ENCODE measurements at regions not wholly inside any gene's neighbourhood (a gene's known extent, or its start where the extent isn't known, plus 50 kb on each side); places are given as distances from the start of the nearest gene placed in this dataset.
A peak's percentile ranks its signal among the peaks of the same experiment; 100 is the strongest.

GRCh38 chr12:89160716-89161123 lies 191.6 kb downstream of the DUSP6 start:
- TF ChIP-seq EP300 (IDR thresholded peaks at IDR 0.05) (no peak), CTCF (IDR thresholded peaks at IDR 0.05) (no peak), POLR2AphosphoS5 (IDR thresholded peaks at IDR 0.05) (peak; percentile 6), POLR2A (IDR thresholded peaks at IDR 0.05) (no peak)

Measured in gastroesophageal sphincter (tissue), 3 donors.